Heart left ventricle (tissue), 13 donors: ENCODE measurements at regions not wholly inside any gene's neighbourhood (a gene's known extent, or its start where the extent isn't known, plus 50 kb on each side); places are given as distances from the start of the nearest gene placed in this dataset.

Experiments
- CTCF ChIP-seq, 12 donors: fragments of 200-600 bp; sonication (generic) in 4 of 12; IDR thresholded peaks; one replicate each; pipeline versions ENCODE4 v1.5.0 to v1.8.0; 2018 to 2022; ENCODE audit warnings: antibody characterized with exemption in 12 of 12, mild to moderate bottlenecking in 5 of 12
- POLR2A ChIP-seq, 2 donors: fragments of 450-650 bp; IDR thresholded peaks; one replicate each; pipeline ENCODE4 v1.6.1; 2017; ENCODE audit warnings: antibody characterized with exemption in 2 of 2, mild to moderate bottlenecking in 2 of 2, moderate library complexity in 2 of 2
- donor health status: ischemic (EF 13 %, LVEDD 7.1; RV severe dilation, severe dysfunction).
- donor health status: DM: no; HTN: yes; CAD: no.
- donor health status: DM: no; HTN: no; CAD: no.
- donor health status: ischemic (EF 25% LVEDD 6.9; RV normal size, moderate dysfunction).
- donor health status: ischemic (EF 25% LVEDD 5.7; RV mildly dilated, moderate dysfunction).
- donor health status: ischemic (EF 35%, LVEDD 5.7; RV mildly dilated, moderate dysfunction).
- donor health status: nonischemic (EF 11% LVEDD 7.7; RV severe dilation, severe dysfunction).
- donor health status: DM: yes; HTN: yes; CAD: no.
- donor health status: PGD.
- donor health status: ischemic (EF 29% LVEDD 5.4; RV normal size, mild dysfunction).
- donor health status: nonischemic (EF 23%, LVEDD 6.1; RV moderate dilation, normal function).

- TF ChIP-seq CTCF (IDR thresholded peaks at IDR 0.05) = no peak
- no peak for TF ChIP-seq POLR2A (IDR thresholded peaks at IDR 0.05)
These were observed 298.8 kb downstream of the TGFB2 start for GRCh38 chr1:218643926-218644325.
